ENCODE measurements at regions not wholly inside any gene's neighbourhood (a gene's known extent, or its start where the extent isn't known, plus 50 kb on each side); places are given as distances from the start of the nearest gene placed in this dataset.

GRCh38 chr1:232404981-232405731, 224.8 kb downstream of the SIPA1L2 start:
- H3K4me1 ChIP-seq (ENCODE audit: insufficient read depth, low read length): no peaks in the 10 kb centered on the region
- WGBS (ENCODE audit: extremely low coverage, insufficient read length, low lambda C conversion rate): no CpG with 5 or more reads among the region's 3 CpGs
- H3K27ac ChIP-seq (ENCODE audit: insufficient read length, low read depth, low read length): no peak overlapping the region
- no peaks in the 10 kb centered on the region for H3K23me2 ChIP-seq (ENCODE audit: insufficient read length, low read depth, low read length, poor library complexity, severe bottlenecking)
- Mint-ChIP-seq H3K9me3 (peaks cover 5% of the 10 kb centered on the region in 2 experiments; a peak in 3 of 5 replicates), H3K27me3 (ENCODE audit: low read depth) (no peaks in the 10 kb centered on the region), H3K36me3 (ENCODE audit: insufficient read depth in 1 of 3, low read depth in 3 of 3) (peaks cover 9 to 24% (median 10%) of the 10 kb centered on the region in 3 experiments), H3K4me1 (peaks cover 0 to 1% of the 10 kb centered on the region in 2 experiments; a peak in 1 of 4 replicates), H3K27ac (no peak overlapping the region), H3K4me3 (no peak overlapping the region)
- no peak overlapping the region for H2AFZ ChIP-seq (ENCODE audit: low read length)
- no peak overlapping the region for H3K4me2 ChIP-seq (ENCODE audit: insufficient read depth, insufficient read length, low read length)
- no peaks in the 10 kb centered on the region for H3K79me1 ChIP-seq (ENCODE audit: insufficient read depth, low read depth, low read length, poor library complexity, severe bottlenecking)
- no peak overlapping the region for H2BK20ac ChIP-seq (ENCODE audit: low read depth, low read length, poor library complexity, severe bottlenecking)
- no peak overlapping the region for H3K14ac ChIP-seq (ENCODE audit: insufficient read depth, low read length)
- H2BK15ac ChIP-seq (ENCODE audit: low read depth, low read length): no peak overlapping the region
- no peak overlapping the region for H4K8ac ChIP-seq (replicated peaks; ENCODE audit: insufficient read length, low read depth, low read length)
- no peak overlapping the region for H2BK120ac ChIP-seq (ENCODE audit: low read depth, low read length, poor library complexity, severe bottlenecking)
- no peaks in the 10 kb centered on the region for H3K79me2 ChIP-seq (ENCODE audit: insufficient read depth, low read length)
- H2AK5ac ChIP-seq (ENCODE audit: insufficient read length, low read length): no peak overlapping the region
- H2BK12ac ChIP-seq (ENCODE audit: insufficient read length, low read depth, low read length): no peak overlapping the region
- H3K4ac ChIP-seq (ENCODE audit: low read depth, low read length): no peak overlapping the region
- H4K91ac ChIP-seq (ENCODE audit: insufficient read length, low read depth, low read length): no peak overlapping the region
- H3K18ac ChIP-seq (ENCODE audit: insufficient read length, low read depth, low read length): no peak overlapping the region
- peaks cover 5% of the 10 kb centered on the region for H3K9me3 ChIP-seq (ENCODE audit: control insufficient read depth, low read depth, low read length)
- no peak overlapping the region for H3K23ac ChIP-seq (ENCODE audit: insufficient read length, low read depth, low read length)
- H3K27me3 ChIP-seq (ENCODE audit: insufficient read depth, low read length): no peaks in the 10 kb centered on the region
- H2BK5ac ChIP-seq (ENCODE audit: insufficient read length, low read length): no peak overlapping the region
- H4K5ac ChIP-seq (ENCODE audit: insufficient read length, low read depth, low read length): no peak overlapping the region
- no peak overlapping the region for H3K56ac ChIP-seq (ENCODE audit: insufficient read length, low read depth, low read length)
- TF ChIP-seq, protein P1, sequence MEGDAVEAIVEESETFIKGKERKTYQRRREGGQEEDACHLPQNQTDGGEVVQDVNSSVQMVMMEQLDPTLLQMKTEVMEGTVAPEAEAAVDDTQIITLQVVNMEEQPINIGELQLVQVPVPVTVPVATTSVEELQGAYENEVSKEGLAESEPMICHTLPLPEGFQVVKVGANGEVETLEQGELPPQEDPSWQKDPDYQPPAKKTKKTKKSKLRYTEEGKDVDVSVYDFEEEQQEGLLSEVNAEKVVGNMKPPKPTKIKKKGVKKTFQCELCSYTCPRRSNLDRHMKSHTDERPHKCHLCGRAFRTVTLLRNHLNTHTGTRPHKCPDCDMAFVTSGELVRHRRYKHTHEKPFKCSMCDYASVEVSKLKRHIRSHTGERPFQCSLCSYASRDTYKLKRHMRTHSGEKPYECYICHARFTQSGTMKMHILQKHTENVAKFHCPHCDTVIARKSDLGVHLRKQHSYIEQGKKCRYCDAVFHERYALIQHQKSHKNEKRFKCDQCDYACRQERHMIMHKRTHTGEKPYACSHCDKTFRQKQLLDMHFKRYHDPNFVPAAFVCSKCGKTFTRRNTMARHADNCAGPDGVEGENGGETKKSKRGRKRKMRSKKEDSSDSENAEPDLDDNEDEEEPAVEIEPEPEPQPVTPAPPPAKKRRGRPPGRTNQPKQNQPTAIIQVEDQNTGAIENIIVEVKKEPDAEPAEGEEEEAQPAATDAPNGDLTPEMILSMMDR (conservative IDR thresholded peaks at IDR 0.05): no peak
- DNase-seq: no peak
- H3K9ac ChIP-seq (ENCODE audit: extremely low read depth, insufficient read length, low read length): no peak overlapping the region
- no peaks in the 10 kb centered on the region for H4K20me1 ChIP-seq (ENCODE audit: control insufficient read depth, insufficient read depth, insufficient read length)
- H3T11ph ChIP-seq (ENCODE audit: low read length): no peak overlapping the region
